NCI-H2107 treated with DMSO at 0.1 percent for 48 hours (cell line): ENCODE measurements at regions not wholly inside any gene's neighbourhood (a gene's known extent, or its start where the extent isn't known, plus 50 kb on each side); places are given as distances from the start of the nearest gene placed in this dataset.
A peak's percentile ranks its signal among the peaks of the same experiment; 100 is the strongest.

Experiments used
- DNase-seq: peaks from one replicate; lab custom pipeline; 2025; ENCODE audit not compliant: unreplicated experiment; lab: John Stamatoyannopoulos, UW

DNA sequence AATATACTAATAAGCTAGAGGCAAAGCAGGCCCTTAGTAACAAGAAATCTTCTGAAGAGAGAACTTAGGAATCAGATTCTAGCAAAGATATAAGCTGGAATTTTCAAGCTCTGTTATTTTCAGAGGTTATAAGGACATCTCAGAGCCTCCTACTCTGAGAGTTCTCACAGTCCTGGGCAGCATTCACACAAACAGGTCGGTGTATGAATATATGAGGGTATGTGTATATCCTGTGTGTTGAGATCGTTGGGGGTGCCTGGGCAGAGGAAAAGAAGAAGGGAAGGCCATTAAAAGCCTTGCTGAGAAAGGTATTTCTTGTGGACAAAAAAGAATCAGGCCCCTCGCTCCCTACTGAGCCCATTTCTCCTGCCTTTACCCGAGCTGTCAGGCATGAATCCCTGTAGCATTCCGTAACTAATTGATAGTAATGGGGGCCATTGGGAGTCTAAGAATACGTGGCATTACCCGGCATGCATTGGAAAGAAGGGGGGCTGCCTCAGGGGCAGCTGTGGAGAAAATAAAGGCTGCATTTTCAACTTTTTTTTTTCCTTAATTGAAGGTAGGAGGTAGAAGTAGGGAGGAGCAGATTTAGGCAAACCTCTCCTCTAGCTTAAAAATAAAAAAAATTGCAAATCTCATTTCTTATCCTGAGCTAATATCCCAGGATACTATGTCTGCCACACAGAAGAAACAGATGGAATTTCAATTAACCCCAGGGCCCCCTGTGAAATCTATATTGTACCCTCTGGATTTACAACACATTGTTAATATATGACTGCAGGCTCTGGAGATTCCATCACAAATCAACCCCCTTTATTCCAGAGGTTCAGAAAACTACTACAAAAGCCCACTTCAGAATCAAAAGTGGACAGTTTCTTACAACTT is 103.8 kb downstream of the GTPBP8 start:
- no peak for DNase-seq

DNA sequence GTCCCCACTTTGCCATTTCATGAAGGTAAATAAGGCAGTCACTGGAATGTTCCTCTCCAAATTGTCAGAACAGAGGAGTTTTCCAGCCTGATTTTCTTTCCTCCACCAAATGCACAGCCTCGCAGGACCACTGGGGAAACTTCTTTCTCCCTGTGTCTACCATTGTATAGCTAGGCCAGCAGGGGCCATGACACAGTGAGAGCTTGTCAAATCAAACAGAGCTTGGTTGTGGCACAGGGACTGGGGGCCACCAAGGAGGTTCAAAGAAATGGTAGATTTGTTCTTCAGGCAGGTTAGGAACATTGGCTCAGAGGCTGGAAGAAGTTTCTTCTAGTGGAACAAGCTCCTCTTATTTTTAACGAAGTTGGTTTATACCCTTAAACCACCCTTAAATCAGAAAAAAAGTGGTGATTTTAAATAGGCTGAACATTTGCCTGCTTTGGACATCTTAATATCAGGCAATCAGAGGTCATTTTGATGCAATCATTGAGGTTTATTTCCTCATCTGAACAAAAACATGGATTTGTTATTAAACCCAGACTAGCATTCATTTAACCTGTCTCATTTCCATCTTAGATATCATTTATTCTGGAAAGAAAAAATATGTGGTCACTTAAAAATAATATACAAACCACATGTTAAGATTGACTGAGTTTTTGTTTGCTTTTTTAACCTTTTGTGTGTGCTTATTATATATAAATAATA is 105.6 kb downstream of the GTPBP8 start:
- no peak for DNase-seq

DNA sequence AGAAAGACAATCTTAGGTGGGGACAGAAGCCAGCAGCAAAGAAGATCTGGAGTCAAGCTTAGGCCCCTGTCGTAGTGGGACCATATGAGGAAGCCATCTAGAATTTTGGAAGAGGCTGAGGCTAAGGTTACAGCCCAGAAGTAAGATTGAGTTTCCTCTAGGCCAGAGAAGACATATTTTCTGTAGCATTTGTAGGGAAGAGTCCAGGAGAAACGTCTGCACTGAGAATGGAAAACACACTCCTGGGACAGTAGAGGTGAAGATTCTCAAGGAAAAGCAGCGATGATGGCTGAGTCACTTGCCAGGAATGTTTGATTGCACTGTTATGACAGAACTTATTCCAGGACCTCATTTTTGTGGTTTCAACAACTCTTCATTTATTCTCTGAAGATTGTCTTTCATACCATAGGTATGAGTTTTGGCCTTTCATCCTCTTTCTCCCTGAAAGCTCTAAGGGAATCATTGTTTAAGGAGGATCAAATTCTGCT is 107.2 kb downstream of the GTPBP8 start:
- no peak for DNase-seq

DNA sequence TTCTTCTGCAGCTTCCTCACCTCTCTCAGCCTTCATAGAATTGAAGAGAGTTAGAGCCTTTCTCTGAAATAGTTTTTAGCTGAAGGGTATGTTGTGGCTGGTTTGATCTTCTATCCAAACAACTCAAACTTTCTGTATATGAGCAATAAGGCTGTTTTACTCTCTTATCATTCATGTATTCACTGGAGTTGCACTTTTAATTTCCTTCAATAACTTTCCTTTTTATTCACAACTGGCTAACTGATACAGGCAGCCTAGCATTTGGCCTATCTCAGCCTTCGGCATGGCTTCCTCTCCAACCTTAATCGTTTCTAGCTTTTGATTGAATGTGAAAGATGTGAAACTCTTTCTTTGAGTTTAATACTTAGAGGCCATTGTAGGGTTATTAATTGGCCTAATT is 109.3 kb downstream of the GTPBP8 start:
- DNase-seq = no peak

DNA sequence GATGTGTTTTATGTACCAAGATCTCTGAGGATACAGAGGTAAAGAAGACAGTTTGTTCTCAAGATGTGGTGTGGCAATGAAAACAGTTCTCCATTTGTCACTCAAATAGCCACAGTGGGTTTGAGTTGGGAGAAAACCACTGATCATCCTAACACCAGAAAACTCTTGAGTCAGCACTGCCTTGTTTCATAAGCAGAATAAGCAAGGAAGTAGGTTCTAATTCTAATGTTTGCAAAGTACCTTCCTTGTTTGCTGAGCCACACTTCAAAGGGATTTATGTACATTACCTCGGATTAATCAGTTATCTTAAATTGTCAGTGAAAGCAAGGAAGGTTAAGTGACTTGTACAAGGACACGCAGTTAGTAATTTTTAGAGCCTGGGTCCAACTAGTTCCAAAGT is 107.8 kb upstream of the BOC start:
- no peak for DNase-seq

DNA sequence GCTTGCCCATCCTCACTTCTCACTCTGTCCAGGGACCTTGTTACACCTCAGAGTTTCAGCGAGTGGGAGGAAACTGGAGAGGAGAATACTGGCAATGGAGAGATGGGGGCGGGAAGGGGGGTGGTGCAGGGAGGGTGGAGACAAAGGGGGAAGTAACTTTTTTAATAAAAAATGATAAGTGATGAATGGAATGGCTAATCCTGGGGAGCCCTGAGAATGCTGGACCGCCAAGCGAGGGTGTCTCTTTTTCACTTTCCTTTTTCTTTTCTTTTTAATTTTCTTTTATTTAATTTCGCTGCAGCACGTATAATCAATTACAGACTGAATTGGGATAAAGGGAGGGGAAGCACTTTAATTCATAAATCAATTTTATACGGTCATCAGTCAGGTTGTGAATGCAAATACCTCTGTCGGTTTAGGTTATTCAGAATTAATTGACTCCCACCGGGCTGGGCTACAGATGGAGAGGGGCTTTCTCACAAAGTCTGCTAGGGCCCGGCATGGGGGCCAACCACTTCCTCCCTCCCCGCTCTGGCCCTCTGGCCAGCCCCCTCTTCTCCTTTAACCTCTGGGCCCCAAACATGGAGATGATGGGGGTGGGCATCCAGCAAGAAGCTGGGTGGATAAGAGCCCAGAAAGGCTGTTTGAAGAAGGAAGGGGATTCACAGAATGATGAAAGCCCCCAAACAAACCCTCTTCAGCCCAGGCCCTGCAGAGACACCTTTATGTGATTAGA is 106.8 kb upstream of the BOC start:
- DNase-seq = no peak

DNA sequence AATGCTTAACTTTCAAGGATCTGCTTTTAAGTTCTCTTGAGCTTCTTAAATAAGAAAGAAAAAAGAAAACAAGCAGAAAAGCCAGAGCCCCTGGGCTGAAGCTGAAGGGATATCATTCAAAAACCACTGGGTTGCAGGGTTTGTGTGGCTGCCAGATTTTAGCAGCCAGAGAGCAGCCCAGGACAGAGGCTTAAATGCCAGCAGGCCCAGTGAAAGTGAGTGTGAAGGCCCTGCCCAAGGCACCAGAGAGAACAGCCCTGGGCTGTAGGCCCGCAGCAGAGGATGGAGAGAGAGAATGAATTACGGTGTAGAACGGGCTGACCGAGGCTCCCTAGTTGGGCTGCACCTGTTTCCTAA is 106.3 kb upstream of the BOC start:
- no peak for DNase-seq

DNA sequence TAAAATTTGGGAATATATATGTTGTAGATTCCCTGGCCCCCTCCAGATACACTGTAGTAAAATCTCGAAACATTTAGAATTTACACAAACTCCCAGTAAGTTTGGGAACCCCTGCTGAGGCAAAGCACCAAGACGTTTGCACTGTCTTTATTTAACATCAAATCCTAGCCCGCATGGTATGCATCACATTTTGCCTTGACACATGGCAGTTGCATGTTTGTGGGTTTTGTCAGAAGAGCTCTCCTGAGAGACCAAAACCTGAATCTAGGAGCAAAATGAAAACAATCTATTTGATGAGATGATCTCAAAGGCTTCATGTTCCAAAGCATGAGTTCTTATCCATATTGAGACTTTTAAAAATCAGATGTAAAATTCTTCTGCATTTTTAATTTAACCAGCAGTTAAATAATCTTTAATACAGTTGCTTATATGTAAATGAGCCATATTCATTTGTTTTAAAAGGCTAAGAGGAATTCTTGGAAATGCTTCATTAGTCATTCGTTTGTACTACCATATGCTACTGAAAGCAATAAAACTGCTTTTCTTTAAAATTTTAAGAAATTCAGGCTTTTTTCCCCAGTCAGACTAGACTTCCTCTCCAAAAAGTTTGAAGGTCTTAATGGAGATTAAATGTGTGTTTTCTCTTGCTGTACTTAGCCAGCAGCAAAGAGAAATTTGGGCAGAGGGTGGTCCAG is 105.2 kb upstream of the BOC start:
- no peak for DNase-seq

DNA sequence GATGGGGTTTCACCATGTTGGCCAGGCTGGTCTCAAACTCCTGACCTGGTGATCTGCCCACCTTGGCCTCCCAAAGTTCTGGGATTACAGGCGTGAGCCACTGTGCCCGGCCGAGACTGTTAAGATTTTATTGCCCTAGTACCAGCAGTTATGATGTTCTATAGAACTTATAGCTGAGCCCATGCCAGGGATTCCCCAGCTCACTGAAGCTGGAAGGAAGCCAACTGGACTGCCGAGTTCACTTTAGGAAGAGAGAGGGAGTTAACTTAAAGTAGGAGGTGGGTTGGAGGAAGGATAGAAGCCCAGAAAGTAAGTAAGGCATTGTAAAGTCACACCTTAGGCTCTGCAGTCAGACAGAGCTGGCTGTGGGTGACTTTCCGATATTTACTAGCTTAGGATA is 101.1 kb upstream of the BOC start:
- DNase-seq = no peak

DNA sequence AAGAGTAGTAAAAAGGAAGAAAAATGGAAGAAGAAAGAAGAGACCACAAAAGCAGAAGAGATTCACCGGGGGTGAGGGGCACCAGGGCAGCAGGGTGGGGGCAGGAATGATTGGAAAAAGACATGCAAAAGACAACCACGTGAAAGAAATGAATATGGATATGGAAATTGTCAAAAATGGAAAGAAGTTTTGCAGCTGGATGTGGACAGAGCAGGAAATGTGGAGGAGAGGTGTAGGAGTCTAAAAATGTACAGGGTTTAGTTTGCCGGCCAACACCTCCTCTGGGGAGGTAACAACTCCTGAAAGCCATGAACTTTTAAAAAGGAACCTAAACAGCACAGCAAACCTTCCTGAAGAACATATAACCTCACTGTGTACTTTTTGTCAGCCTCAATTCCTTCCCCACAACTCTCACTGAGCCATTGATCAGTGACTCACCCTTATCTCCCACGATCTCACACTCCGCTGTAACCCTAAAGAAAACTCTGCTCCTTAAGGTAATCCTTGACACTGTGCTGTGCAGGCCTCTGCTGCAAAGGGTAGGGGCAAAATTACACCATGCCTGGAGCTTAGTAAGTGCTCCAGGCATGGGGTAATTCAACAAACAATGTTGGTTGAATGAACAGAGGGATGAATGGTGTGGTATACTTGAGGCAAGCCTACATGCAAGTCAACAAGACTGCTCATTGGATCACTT is 100.2 kb upstream of the BOC start:
- DNase-seq = no peak

DNA sequence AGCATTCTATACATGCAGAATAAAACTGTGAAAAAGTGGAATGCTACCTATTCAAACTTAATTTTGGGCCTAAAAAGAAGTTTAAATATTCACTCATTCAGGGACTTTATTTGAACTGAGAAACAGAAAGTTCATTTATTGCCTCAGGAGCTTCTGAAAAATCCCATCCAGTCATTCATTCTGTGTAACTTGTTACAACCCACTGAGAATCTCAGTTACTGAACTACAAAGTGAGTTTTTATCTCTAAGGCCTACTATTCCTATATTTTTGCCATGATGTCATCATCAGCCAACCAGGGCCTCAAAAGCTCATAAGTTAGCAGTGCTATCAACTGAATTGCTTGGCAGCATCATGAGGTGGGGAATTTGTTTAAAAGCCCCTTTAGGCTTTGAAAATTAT is 98.0 kb upstream of the BOC start:
- no peak for DNase-seq

DNA sequence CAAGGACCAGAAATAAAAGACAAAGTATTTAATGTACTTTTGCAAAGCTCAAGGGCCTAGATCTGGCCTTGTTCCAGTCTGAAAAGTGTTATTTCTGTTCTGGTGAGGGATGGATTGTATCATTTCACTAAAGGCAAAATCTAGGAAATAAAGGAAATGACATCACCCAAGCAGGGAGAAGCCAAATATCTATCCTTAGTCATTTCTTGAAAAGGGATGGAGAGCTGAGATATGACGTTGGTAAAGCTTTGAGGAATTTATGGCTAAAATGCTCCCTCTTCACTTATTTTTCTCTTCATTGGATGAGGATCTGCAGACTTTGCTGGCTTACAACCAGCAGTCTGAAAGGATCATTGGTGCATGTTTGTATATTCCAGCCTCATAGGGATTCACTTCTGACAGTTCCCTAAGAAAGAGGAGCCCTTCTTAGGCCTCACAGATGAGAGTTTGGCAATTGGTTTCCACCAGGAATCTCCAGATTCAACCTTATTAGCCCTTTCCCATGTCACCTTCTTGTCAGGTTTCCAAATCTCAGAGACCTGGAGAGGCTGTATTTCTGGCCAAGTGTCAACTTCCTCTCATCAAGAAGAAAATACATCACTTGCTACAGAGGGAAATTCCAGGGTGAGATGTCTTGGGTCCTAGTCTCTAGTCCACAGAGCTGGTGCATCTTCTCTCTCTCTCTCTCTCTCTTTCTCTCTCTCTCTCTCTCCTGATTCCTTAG is 93.7 kb upstream of the BOC start:
- peak; percentile 11 for DNase-seq

DNA sequence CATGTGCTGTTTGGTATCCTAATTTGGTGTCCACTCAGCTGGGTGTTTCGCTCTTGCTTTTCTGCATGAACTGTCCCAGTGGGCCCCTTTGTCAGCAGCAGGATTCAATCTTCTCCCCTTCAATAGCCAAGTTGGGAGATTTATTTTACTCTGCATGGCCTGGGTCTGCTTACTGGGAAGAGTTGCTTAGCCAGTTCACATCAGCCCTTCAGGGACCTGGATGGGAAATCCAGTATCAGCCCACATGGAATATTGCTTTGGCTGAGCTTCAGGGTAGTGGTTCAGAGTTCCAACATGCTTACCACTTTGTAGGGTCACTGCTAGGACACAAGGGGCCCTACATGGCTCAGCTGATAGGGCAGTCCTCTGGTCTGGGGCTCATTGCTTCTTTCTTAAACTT is 93.0 kb upstream of the BOC start:
- DNase-seq = no peak

DNA sequence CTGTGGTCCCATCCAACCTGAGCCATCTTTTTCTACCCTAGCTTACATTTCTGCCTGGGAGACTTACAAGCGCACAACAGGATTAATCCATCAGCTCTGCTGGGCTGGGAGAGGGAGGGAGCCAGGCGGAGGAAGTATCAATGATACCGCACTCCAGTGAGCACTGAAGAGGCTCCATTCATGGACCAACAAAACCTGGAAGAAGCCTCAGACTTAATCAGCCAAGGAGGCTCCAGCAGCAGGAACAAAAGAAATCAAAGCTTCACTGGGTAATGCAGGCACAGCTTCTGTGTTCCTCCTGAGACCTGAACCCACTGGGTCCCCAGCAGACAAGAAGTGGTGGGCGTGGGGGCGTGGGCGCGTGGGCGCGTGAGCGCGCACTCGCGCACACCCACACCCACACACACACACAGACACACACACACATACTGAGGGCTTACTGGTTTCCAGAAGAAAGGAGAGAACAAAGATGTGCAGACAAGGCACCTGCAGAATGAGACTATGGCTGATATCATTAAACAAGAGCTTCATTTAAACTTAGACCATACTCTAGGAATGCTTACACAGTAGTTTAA is 87.0 kb upstream of the BOC start:
- no peak for DNase-seq

DNA sequence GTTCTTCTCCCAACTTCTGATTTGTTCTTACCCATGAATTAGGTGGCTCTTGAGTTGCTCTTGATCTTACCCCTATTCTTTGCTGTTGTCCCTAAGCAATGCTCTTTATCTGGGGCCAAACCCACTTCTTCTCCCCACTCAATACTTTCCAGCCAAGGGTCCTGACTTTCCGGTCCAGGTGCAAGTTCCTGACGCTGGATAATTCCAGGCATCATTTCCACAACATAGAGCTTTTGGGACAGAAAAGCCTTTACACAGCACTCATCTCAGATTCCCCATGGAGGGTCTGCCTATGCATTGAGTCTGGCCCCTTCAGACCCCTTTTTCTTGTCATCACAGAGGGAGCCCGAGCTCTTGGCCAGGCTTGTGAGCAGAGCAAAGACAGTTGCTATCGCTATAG is 85.4 kb upstream of the BOC start:
- no peak for DNase-seq

DNA sequence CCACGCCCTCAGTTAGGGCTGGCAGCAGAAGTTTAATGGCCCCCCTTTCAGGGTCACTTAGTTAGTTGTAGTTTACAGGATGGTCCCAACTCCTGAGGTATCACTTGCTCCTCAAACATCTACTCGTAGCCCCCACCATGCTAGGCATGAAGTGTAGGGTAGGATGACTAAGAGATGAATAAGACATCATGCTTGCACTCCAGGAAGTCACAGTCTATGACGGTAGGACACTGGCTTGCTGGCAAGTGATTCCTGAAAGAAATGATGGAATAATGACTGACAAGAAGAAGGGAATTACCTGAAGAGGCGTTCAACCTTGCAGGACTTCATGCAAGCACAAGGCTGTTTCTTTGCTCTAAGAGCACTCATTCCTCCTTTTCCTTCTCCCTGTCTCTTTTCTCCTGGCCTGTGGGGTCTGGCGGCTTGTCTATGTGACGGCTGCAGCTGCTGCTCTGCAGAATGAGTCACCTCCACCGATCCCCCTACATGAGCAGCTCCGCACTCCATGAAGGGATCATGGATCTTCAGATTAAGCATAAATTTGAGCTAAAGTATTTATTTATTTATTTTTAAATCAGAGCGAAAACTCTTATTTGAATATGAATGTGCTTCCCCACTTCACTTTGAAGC is 82.9 kb upstream of the BOC start:
- no peak for DNase-seq

DNA sequence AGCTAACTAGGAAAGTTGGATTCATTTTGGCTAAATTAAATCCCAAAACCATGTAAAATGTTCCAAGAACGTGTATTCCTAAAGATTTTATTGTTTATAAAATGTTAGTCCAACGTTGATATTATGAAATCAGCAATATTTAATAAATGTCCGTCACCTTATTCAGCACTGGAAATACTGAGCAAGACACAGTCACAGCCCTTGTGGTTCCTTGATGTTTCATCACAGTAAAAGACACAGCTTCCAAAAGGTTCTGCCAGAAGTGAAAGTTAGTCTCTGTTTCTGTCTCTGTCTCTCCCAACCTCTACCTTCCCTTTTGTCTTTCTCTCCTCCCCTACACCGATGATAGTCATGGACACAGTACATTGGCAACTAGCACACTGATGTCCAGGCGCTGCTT is 82.2 kb upstream of the BOC start:
- DNase-seq = no peak

DNA sequence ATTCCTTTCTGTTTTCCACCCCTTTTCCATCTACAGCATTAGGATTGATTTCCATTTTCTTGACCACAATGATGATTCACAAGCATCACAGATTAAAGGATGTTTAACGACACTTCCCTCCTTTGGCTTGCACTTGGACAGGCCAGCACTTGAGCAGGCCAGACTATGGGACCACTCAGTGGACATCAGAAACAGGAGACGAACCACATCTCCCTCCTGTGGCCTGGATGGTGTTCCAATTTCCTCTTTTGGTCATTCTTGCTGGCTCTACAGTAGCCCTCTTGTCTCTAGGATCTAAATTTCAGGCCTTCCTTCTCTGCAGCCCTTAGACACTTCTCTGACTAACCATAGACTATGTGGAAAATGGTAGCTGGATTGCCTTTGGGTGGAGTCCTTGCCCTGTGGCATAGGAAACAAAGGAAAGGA is 78.8 kb upstream of the BOC start:
- no peak for DNase-seq

DNA sequence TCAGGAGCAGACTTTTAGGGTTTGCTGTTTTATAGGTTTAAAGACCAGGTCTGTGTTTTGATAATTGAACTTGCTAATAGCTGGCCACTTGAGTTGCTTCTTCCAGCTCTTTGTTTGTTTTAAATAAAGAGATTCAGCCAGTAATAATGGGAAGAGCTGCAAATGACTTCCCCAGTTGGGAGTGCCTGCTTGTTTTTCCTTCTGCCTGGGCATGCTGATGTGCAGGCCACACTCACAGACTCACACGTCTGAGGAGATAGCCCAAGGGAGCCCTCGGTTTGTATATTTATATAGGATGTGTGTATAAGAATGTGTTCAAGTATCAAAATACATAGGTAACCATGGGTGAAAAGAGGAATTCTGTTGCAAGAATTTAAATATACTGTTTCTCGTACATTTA is 78.2 kb upstream of the BOC start:
- no peak for DNase-seq
